Endothelial cell of umbilical vein (primary cell): ENCODE measurements at regions not wholly inside any gene's neighbourhood (a gene's known extent, or its start where the extent isn't known, plus 50 kb on each side); places are given as distances from the start of the nearest gene placed in this dataset.

Experiments
- BruUV-seq: library from RNA; stranded (reverse); fragments of 400-500 nt; replicated peaks from 2 replicates; lab custom pipeline; 2021; lab: Mats Ljungman, UMichigan
- CTCF ChIA-PET: fragments of 300-600, 350-600 bp; sonication (Branson Sonifier 250); formaldehyde crosslinking; loops from one replicate; lab custom pipeline; 2021; ENCODE audit warnings: antibody characterized with exemption, inconsistent platforms; lab: Charles Lee
- POLR2A ChIA-PET: fragments of 300-600, 350-600 bp; sonication (Branson Sonifier 250); formaldehyde crosslinking; loops from one replicate; lab custom pipeline; 2021; ENCODE audit warnings: antibody characterized with exemption, inconsistent platforms; lab: Charles Lee
- DNase-seq: peaks from one replicate; pipeline ENCODE4 v3.0.0-alpha.2; 2011; ENCODE audit warnings: low read depth, low spot score
- FAIRE-seq: peaks from 2 replicates; lab custom pipeline; 2011; peaks lifted over from hg19 to GRCh38; lab: Jason Lieb, UNC
- H2AFZ ChIP-seq: 2 replicates; pipeline ENCODE4 v1.6.0; 2012; ENCODE audit warnings: low read depth, low read length, control low read depth, inconsistent platforms
- H3K27ac ChIP-seq: 2 replicates; pipeline ENCODE4 v1.5.1; 2011; ENCODE audit warnings: low read depth, mild to moderate bottlenecking, control low read depth, low read length, moderate library complexity; ENCODE audit not compliant: insufficient read depth
- H3K27me3 ChIP-seq, 2 experiments: 2 replicates each; pipeline versions ENCODE4 v1.6.0 to v1.6.1; 2011; ENCODE audit warnings: low read length in 2 of 2, mixed read lengths in 1 of 2; ENCODE audit not compliant: control insufficient read depth in 2 of 2, insufficient read depth in 2 of 2
- H3K36me3 ChIP-seq, 2 experiments: 2 replicates in 1 of 2; 3 replicates in 1 of 2; pipeline ENCODE4 v1.5.1; 2011; ENCODE audit warnings: low read length in 2 of 2, mild to moderate bottlenecking in 1 of 2, moderate library complexity in 1 of 2; ENCODE audit not compliant: control insufficient read depth in 2 of 2, insufficient read depth in 2 of 2; ENCODE audit errors: extremely low read depth in 1 of 2
- H3K4me1 ChIP-seq: 3 replicates; pipeline ENCODE4 v1.5.1; 2011; ENCODE audit warnings: mild to moderate bottlenecking, low read length; ENCODE audit not compliant: control insufficient read depth, insufficient read depth; ENCODE audit errors: extremely low read depth
- H3K4me2 ChIP-seq: 2 replicates; pipeline ENCODE4 v1.6.1; 2011; ENCODE audit warnings: low read length, control low read depth, mixed read lengths; ENCODE audit not compliant: insufficient read depth
- H3K4me3 ChIP-seq, 3 experiments: fragments of 200-600 bp in 1 of 3; sonication (generic), shearing (Covaris generic) in 1 of 3; replicated peaks in 1 of 3; 2 replicates each; pipeline ENCODE4 v1.5.1; 2011 to 2016; ENCODE audit warnings: control low read depth in 3 of 3, low read length in 3 of 3, mild to moderate bottlenecking in 2 of 3, inconsistent platforms in 1 of 3, low read depth in 1 of 3, moderate library complexity in 1 of 3; ENCODE audit not compliant: insufficient read depth in 1 of 3
- H3K79me2 ChIP-seq: 2 replicates; pipeline ENCODE4 v1.6.0; 2012; ENCODE audit warnings: low read length, inconsistent platforms; ENCODE audit not compliant: control insufficient read depth, insufficient read depth
- H3K9ac ChIP-seq: replicated peaks from 2 replicates; pipeline ENCODE3; 2011; ENCODE audit warnings: low read length, control low read depth; ENCODE audit not compliant: insufficient read depth; ENCODE audit errors: extremely low read depth
- H3K9me1 ChIP-seq: replicated peaks from 3 replicates; pipeline ENCODE4 v1.6.0; 2011; ENCODE audit warnings: mild to moderate bottlenecking, low read length; ENCODE audit not compliant: control insufficient read depth, insufficient read depth; ENCODE audit errors: extremely low read depth
- H3K9me3 ChIP-seq: replicated peaks from 2 replicates; pipeline ENCODE4 v1.5.1; 2012; ENCODE audit warnings: low read length, inconsistent platforms; ENCODE audit not compliant: control insufficient read depth, insufficient read depth
- H4K20me1 ChIP-seq: replicated peaks from 2 replicates; pipeline ENCODE3; 2011; ENCODE audit warnings: mild to moderate bottlenecking, low read length; ENCODE audit not compliant: control insufficient read depth, insufficient read depth; ENCODE audit errors: extremely low read depth
- EZH2 ChIP-seq: IDR thresholded peaks from 2 replicates; pipeline ENCODE4 v1.6.1; 2012; ENCODE audit warnings: borderline replicate concordance, low read depth, mild to moderate bottlenecking, moderate library complexity, low read length, inconsistent platforms; ENCODE audit not compliant: severe bottlenecking
- FOS ChIP-seq: IDR thresholded peaks from 2 replicates; pipeline ENCODE4 v1.6.1; 2011; ENCODE audit warnings: mild to moderate bottlenecking, low read length, moderate library complexity, borderline replicate concordance; ENCODE audit not compliant: insufficient read depth
- GATA2 ChIP-seq: IDR thresholded peaks from 2 replicates; pipeline ENCODE4 v1.7.0; 2011; ENCODE audit warnings: low read depth, mild to moderate bottlenecking, moderate library complexity, mixed read lengths, low read length; ENCODE audit not compliant: insufficient read length, insufficient read depth
- JUN ChIP-seq: IDR thresholded peaks from 2 replicates; pipeline ENCODE4 v1.6.1; 2011; ENCODE audit warnings: borderline replicate concordance, low read depth; ENCODE audit not compliant: insufficient read length, insufficient read depth
- MYC ChIP-seq: IDR thresholded peaks from one replicate; pipeline ENCODE4 v1.6.1; 2011; ENCODE audit warnings: mild to moderate bottlenecking, low read depth, low read length
- POLR2A ChIP-seq: IDR thresholded peaks from 2 replicates; pipeline ENCODE4 v1.6.1; 2012; ENCODE audit warnings: low read depth, mild to moderate bottlenecking, control low read depth, low read length
- POLR2AphosphoS5 ChIP-seq: IDR thresholded peaks from 2 replicates; pipeline ENCODE4 v1.6.1; 2012; ENCODE audit warnings: low read depth, mild to moderate bottlenecking, control low read depth, low read length, moderate library complexity; ENCODE audit not compliant: insufficient read depth
- dilution Hi-C: fragments of 300-500 bp; cut with MboI; formaldehyde crosslinking; loops from one replicate; pipeline ENCODE4 v1.15.0; 2019; ENCODE audit warnings: low sequenced_read_pairs; ENCODE audit not compliant: extremely low pct_ligation_motif_present
- intact Hi-C: fragments of 100-400 bp; cut with micrococcal nuclease; formaldehyde crosslinking; loops from one replicate; pipeline ENCODE4 v1.10.0; 2022
- TF ChIP-seq, protein P1 (sequence below): IDR thresholded peaks from 2 replicates; pipeline ENCODE4 v1.6.1; 2011; ENCODE audit not compliant: insufficient read depth, insufficient read length
- TF ChIP-seq, protein P2 (sequence below), 2 donors: IDR thresholded peaks; 1 replicate in 1 of 2; 2 replicates in 1 of 2; pipeline ENCODE4 v1.5.1; 2011; ENCODE audit warnings: low read length in 2 of 2, mild to moderate bottlenecking in 2 of 2, moderate library complexity in 2 of 2, control low read depth in 1 of 2, inconsistent platforms in 1 of 2, low read depth in 1 of 2; ENCODE audit not compliant: insufficient read depth in 1 of 2; ENCODE audit errors: extremely low read depth in 1 of 2

DNA sequence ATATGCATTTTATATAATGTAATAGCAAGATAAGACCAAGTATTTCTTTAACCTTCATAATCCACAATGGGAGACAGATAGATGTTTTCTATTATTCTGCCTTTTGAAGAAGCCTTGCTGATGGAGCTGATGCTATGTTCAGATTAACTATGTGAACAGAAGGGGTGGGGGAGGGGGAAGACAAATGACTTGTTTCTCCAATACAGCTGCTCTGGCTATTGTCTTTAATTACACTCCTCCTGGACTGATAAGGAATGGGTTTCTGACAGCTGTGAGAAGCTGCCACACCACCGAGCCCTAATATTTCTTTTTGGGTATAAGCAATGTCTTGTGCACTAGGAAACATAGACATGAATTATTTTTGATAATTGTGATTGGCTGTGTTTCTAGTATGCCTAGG is 62.0 kb downstream of the CAVIN4 start:
- FAIRE-seq, result no peak
- TF ChIP-seq GATA2, result no peak
- no peak for TF ChIP-seq JUN
- TF ChIP-seq, protein P1, sequence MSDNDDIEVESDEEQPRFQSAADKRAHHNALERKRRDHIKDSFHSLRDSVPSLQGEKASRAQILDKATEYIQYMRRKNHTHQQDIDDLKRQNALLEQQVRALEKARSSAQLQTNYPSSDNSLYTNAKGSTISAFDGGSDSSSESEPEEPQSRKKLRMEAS, result no peak
- TF ChIP-seq POLR2A, result no peak
- TF ChIP-seq POLR2AphosphoS5, result no peak
- TF ChIP-seq MYC, result no peak
- TF ChIP-seq, protein P2, sequence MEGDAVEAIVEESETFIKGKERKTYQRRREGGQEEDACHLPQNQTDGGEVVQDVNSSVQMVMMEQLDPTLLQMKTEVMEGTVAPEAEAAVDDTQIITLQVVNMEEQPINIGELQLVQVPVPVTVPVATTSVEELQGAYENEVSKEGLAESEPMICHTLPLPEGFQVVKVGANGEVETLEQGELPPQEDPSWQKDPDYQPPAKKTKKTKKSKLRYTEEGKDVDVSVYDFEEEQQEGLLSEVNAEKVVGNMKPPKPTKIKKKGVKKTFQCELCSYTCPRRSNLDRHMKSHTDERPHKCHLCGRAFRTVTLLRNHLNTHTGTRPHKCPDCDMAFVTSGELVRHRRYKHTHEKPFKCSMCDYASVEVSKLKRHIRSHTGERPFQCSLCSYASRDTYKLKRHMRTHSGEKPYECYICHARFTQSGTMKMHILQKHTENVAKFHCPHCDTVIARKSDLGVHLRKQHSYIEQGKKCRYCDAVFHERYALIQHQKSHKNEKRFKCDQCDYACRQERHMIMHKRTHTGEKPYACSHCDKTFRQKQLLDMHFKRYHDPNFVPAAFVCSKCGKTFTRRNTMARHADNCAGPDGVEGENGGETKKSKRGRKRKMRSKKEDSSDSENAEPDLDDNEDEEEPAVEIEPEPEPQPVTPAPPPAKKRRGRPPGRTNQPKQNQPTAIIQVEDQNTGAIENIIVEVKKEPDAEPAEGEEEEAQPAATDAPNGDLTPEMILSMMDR (IDR thresholded peaks at IDR 0.05; ENCODE audit: extremely low read depth in 1 of 2, insufficient read depth in 1 of 2, low read depth in 1 of 2, low read length in 2 of 2), result no peak
- no peak for TF ChIP-seq FOS
- TF ChIP-seq EZH2, result no peak
- no peaks in the 10 kb centered on the region for H3K79me2 ChIP-seq
- no peak overlapping the region for H2AFZ ChIP-seq
- no peak overlapping the region for H3K27ac ChIP-seq
- H3K27me3 ChIP-seq, result no peaks in the 10 kb centered on the region
- ChIA-PET POLR2A (no interaction called here), CTCF (interaction anchor here (0.8 to 1.7 kb wide), 3 partner anchors 23 to 672 kb away, joined by 3 to 5 read pairs (median 3); no protein-coding TSS in a partner anchor)
- dilution Hi-C loops, result no loop called here
- H3K9me3 ChIP-seq, result no peaks in the 10 kb centered on the region
- H3K9me1 ChIP-seq, result no peaks in the 10 kb centered on the region
- H3K4me2 ChIP-seq, result no peak overlapping the region
- no peaks in the 10 kb centered on the region for H3K36me3 ChIP-seq
- intact Hi-C loops, result no loop called here
- no TSS peak for BruUV-seq
- no peak for DNase-seq
- no peaks in the 10 kb centered on the region for H3K4me1 ChIP-seq
- no peak overlapping the region for H3K4me3 ChIP-seq
- H4K20me1 ChIP-seq, result no peaks in the 10 kb centered on the region
- no peak overlapping the region for H3K9ac ChIP-seq
